ENCODE measurements at regions not wholly inside any gene's neighbourhood (a gene's known extent, or its start where the extent isn't known, plus 50 kb on each side); places are given as distances from the start of the nearest gene placed in this dataset.

GRCh38 chr3:27623085-27623753 lies 98.9 kb downstream of the EOMES start (continued):
- TF ChIP-seq ZBTB49 (CRISPR knock-in tag; IDR thresholded peaks at IDR 0.05; ENCODE audit: borderline replicate concordance) (no peak), ZNF234 (CRISPR knock-in tag; conservative IDR thresholded peaks at IDR 0.05) (no peak), ISL2 (CRISPR knock-in tag; IDR thresholded peaks at IDR 0.05) (peak; percentile 89), ISX (CRISPR knock-in tag; conservative IDR thresholded peaks at IDR 0.05) (no peak), FOXP1 (IDR thresholded peaks at IDR 0.05) (no peak), FOXP1 (CRISPR knock-in tag; IDR thresholded peaks at IDR 0.05) (peak; percentile 72), FOXK2 (IDR thresholded peaks at IDR 0.05) (no peak), NAIF1 (CRISPR knock-in tag; IDR thresholded peaks at IDR 0.05; ENCODE audit: borderline replicate concordance) (no peak), TOE1 (CRISPR knock-in tag; IDR thresholded peaks at IDR 0.05) (no peak), ZNF749 (CRISPR knock-in tag; IDR thresholded peaks at IDR 0.05; ENCODE audit: borderline replicate concordance) (no peak), MAZ (IDR thresholded peaks at IDR 0.05; ENCODE audit: borderline replicate concordance, low read depth, low read length) (no peak), MAZ (CRISPR knock-in tag; IDR thresholded peaks at IDR 0.05; ENCODE audit: low read depth) (no peak), HCFC1 (IDR thresholded peaks at IDR 0.05; ENCODE audit: low read depth, low read length) (no peak), ZNF30 (CRISPR knock-in tag; IDR thresholded peaks at IDR 0.05) (no peak), CHD4 (IDR thresholded peaks at IDR 0.05; ENCODE audit: borderline replicate concordance, low read length) (no peak), TFDP1 (CRISPR knock-in tag; IDR thresholded peaks at IDR 0.05; ENCODE audit: borderline replicate concordance) (no peak)
- TF ChIP-seq, protein P1, sequence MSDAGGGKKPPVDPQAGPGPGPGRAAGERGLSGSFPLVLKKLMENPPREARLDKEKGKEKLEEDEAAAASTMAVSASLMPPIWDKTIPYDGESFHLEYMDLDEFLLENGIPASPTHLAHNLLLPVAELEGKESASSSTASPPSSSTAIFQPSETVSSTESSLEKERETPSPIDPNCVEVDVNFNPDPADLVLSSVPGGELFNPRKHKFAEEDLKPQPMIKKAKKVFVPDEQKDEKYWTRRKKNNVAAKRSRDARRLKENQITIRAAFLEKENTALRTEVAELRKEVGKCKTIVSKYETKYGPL (CRISPR knock-in tag; IDR thresholded peaks at IDR 0.05), result no peak
- TF ChIP-seq, protein P2, sequence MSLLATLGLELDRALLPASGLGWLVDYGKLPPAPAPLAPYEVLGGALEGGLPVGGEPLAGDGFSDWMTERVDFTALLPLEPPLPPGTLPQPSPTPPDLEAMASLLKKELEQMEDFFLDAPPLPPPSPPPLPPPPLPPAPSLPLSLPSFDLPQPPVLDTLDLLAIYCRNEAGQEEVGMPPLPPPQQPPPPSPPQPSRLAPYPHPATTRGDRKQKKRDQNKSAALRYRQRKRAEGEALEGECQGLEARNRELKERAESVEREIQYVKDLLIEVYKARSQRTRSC (CRISPR knock-in tag; IDR thresholded peaks at IDR 0.05; ENCODE audit: low read depth), result no peak
